Neuronal stem cell (in vitro differentiated cells): ENCODE measurements at regions not wholly inside any gene's neighbourhood (a gene's known extent, or its start where the extent isn't known, plus 50 kb on each side); places are given as distances from the start of the nearest gene placed in this dataset.

ENCODE experiments used
- DNase-seq: peaks from one replicate; pipeline ENCODE4 v3.0.0-alpha.2; 2013; ENCODE audit warnings: low spot score
- H2AFZ ChIP-seq: one replicate; pipeline ENCODE4 v1.6.1; 2013; ENCODE audit warnings: mild to moderate bottlenecking, low read length, inconsistent platforms
- H2AK5ac ChIP-seq: 2 replicates; pipeline ENCODE4 v1.6.1; 2013; ENCODE audit warnings: low read depth, mild to moderate bottlenecking, inconsistent platforms, low read length, moderate library complexity, mixed read lengths
- H2BK120ac ChIP-seq: 2 replicates; pipeline ENCODE4 v1.6.1; 2013; ENCODE audit warnings: low read depth, mild to moderate bottlenecking, inconsistent platforms, low read length, moderate library complexity, mixed read lengths
- H2BK12ac ChIP-seq: one replicate; pipeline ENCODE4 v1.6.1; 2013; ENCODE audit warnings: low read length, inconsistent platforms
- H2BK15ac ChIP-seq: 2 replicates; pipeline ENCODE4 v1.6.1; 2013; ENCODE audit warnings: mild to moderate bottlenecking, low read length, inconsistent platforms, mixed read lengths
- H2BK5ac ChIP-seq: one replicate; pipeline ENCODE4 v1.6.1; 2013; ENCODE audit warnings: inconsistent platforms, mild to moderate bottlenecking, low read length, moderate library complexity
- H3K14ac ChIP-seq: one replicate; pipeline ENCODE4 v1.6.1; 2013; ENCODE audit warnings: low read length, inconsistent platforms
- H3K18ac ChIP-seq: 2 replicates; pipeline ENCODE4 v1.6.1; 2013; ENCODE audit warnings: low read length, inconsistent platforms
- H3K23ac ChIP-seq: 2 replicates; pipeline ENCODE4 v1.6.1; 2013; ENCODE audit warnings: low read depth, mild to moderate bottlenecking, mixed read lengths, low read length, inconsistent platforms; ENCODE audit not compliant: poor library complexity
- H3K27ac ChIP-seq: replicated peaks from 3 replicates; pipeline ENCODE4 v1.5.1; 2013; ENCODE audit warnings: low read length, inconsistent platforms
- H3K27me3 ChIP-seq, 3 experiments: 2 replicates each; pipeline ENCODE4 v1.6.1; 2013; ENCODE audit warnings: low read length in 3 of 3, mild to moderate bottlenecking in 2 of 3, inconsistent platforms in 1 of 3, low read depth in 1 of 3, mixed read lengths in 1 of 3, moderate library complexity in 1 of 3; ENCODE audit not compliant: control insufficient read depth in 3 of 3, insufficient read depth in 3 of 3
- H3K36me3 ChIP-seq, 2 donors: replicated peaks in 1 of 2; 2 replicates each; pipeline ENCODE4 v1.6.1; 2013; ENCODE audit warnings: low read length in 2 of 2; ENCODE audit not compliant: control insufficient read depth in 2 of 2, insufficient read depth in 2 of 2
- H3K4ac ChIP-seq: 2 replicates; pipeline ENCODE4 v1.6.1; 2013; ENCODE audit warnings: inconsistent platforms, mild to moderate bottlenecking, low read length, moderate library complexity
- H3K4me1 ChIP-seq, 2 donors: 1 replicate in 1 of 2; 2 replicates in 1 of 2; pipeline ENCODE4 v1.6.1; 2013; ENCODE audit warnings: low read length in 2 of 2, low read depth in 1 of 2; ENCODE audit not compliant: control insufficient read depth in 2 of 2, insufficient read depth in 1 of 2
- H3K4me2 ChIP-seq: one replicate; pipeline ENCODE4 v1.6.1; 2013; ENCODE audit warnings: mild to moderate bottlenecking, low read length, inconsistent platforms; ENCODE audit not compliant: insufficient read depth, poor library complexity, severe bottlenecking
- H3K4me3 ChIP-seq, 2 donors: 2 replicates each; pipeline ENCODE4 v1.5.1; 2013; ENCODE audit warnings: low read length in 2 of 2, mild to moderate bottlenecking in 2 of 2, inconsistent platforms in 1 of 2, moderate library complexity in 1 of 2
- H3K79me1 ChIP-seq: one replicate; pipeline ENCODE4 v1.6.1; 2013; ENCODE audit warnings: low read depth, mild to moderate bottlenecking, inconsistent platforms, low read length, moderate library complexity
- H3K9ac ChIP-seq: one replicate; pipeline ENCODE4 v1.6.1; 2013; ENCODE audit warnings: mild to moderate bottlenecking, low read depth, low read length, inconsistent platforms; ENCODE audit not compliant: poor library complexity
- H3K9me3 ChIP-seq, 2 donors: replicated peaks in 1 of 2; 2 replicates each; pipeline versions ENCODE3 to v1.6.1; 2013; ENCODE audit warnings: low read length in 2 of 2, mild to moderate bottlenecking in 2 of 2, inconsistent platforms in 1 of 2, low read depth in 1 of 2, mixed read lengths in 1 of 2, moderate library complexity in 1 of 2; ENCODE audit not compliant: control insufficient read depth in 2 of 2, insufficient read depth in 1 of 2
- H4K8ac ChIP-seq: one replicate; pipeline ENCODE4 v1.6.1; 2013; ENCODE audit warnings: low read depth, mild to moderate bottlenecking, inconsistent platforms, low read length, moderate library complexity
- H4K91ac ChIP-seq: one replicate; pipeline ENCODE4 v1.6.1; 2013; ENCODE audit warnings: low read length, low read depth, mild to moderate bottlenecking, inconsistent platforms; ENCODE audit not compliant: poor library complexity
- WGBS, 2 donors: extraction: QIAGEN DNeasy Blood & Tissue Kit; methylation state at CpG; one replicate each; pipeline ENCODE4 v1.1.7; 2013; ENCODE audit warnings: missing lambda C conversion rate in 2 of 2, mixed read lengths in 1 of 2; ENCODE audit not compliant: insufficient read length in 2 of 2, insufficient replicate concordance in 1 of 2; ENCODE audit errors: extremely low coverage in 2 of 2; 5-methylcytosine and 5-hydroxymethylcytosine counted together

- no peak overlapping the region for H2AK5ac ChIP-seq
- no peaks in the 10 kb centered on the region for H3K4me1 ChIP-seq
- H2BK15ac ChIP-seq = no peak overlapping the region
- H4K91ac ChIP-seq = no peak overlapping the region
- no peak overlapping the region for H2BK12ac ChIP-seq
- no peak overlapping the region for H3K4ac ChIP-seq
- H3K4me2 ChIP-seq = no peak overlapping the region
- peaks cover 0 to 5% of the 10 kb centered on the region in 2 donors for H3K9me3 ChIP-seq
- H3K14ac ChIP-seq = no peak overlapping the region
- H2BK5ac ChIP-seq = no peak overlapping the region
- no peaks in the 10 kb centered on the region for H3K27me3 ChIP-seq
- no peaks in the 10 kb centered on the region for H3K36me3 ChIP-seq
- no peak overlapping the region for H3K23ac ChIP-seq
- DNase-seq = no peak
- H3K27ac ChIP-seq = no peak overlapping the region
- no CpG with 5 or more reads among the region's 11 CpGs for WGBS, 2 donors
- H3K79me1 ChIP-seq = no peaks in the 10 kb centered on the region
- H3K9ac ChIP-seq = no peak overlapping the region
- no peak overlapping the region for H3K18ac ChIP-seq
- no peak overlapping the region for H2AFZ ChIP-seq
- no peak overlapping the region for H4K8ac ChIP-seq
- peak overlapping the region in 1 of 2 donors; percentile 54 for H3K4me3 ChIP-seq
- H2BK120ac ChIP-seq = no peak overlapping the region
Measured at GRCh38 chr2:242011167-242011513, 141.6 kb downstream of the RTP5 start.

GRCh38 chr2:242011516-242011915 is 142.0 kb downstream of the RTP5 start:
- Histone ChIP-seq H2BK120ac (no peak overlapping the region), H3K4me1 (no peaks in the 10 kb centered on the region), H3K4ac (no peak overlapping the region), H3K79me1 (no peaks in the 10 kb centered on the region), H2BK12ac (no peak overlapping the region), H2AK5ac (no peak overlapping the region), H2BK5ac (no peak overlapping the region), H3K36me3 (no peaks in the 10 kb centered on the region), H4K91ac (no peak overlapping the region), H3K9me3 (peaks cover 0 to 3% of the 10 kb centered on the region in 2 donors), H3K27me3 (no peaks in the 10 kb centered on the region), H2AFZ (no peak overlapping the region), H3K4me3 (no peak overlapping the region), H3K18ac (peak overlapping the region; percentile 38), H4K8ac (no peak overlapping the region), H3K9ac (no peak overlapping the region), H3K23ac (no peak overlapping the region), H3K14ac (no peak overlapping the region), H3K4me2 (no peak overlapping the region), H3K27ac (no peak overlapping the region), H2BK15ac (no peak overlapping the region)
- DNase-seq = no peak
- no CpG with 5 or more reads among the region's 12 CpGs for WGBS, 2 donors

DNA sequence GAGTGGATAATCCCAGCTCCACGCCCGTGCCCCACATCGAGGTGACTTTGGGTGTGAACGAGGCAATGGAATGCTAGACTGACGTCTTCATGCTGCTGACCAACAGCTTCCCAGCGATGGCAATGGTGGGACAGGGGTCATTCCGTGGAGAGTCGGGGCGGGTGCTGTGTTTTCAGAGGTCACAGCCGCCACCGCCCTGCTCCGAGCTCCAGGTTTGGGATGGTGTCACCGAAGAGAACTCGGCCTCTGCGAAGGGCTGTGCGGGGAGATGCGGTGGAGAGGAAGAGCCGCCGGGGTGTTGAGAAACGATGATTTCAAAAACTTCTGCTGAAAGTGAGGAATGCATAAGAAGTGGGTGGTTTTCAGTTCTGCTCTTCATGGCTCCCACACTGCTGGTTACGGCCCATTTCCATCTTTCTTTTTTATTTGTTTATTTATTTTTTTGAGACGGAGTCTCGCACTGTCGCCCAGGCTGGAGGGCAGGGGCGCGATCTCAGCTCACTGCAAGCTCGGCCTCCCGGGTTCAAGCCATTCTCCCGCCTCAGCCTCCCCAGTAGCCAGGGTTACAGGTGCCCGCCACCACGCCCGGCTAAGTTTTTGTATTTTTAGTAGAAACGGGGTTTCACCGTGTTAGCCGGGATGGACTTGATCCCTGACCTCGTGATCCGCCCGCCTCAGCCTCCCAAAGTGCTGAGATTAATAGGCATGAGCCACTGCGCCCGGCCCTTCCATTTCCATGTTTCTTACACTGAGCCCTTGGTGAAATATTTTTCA is 142.6 kb downstream of the RTP5 start:
- Histone ChIP-seq H3K27me3 (no peaks in the 10 kb centered on the region), H3K79me1 (no peaks in the 10 kb centered on the region), H3K4me3 (no peak overlapping the region), H3K23ac (no peak overlapping the region), H3K4me2 (no peak overlapping the region), H4K8ac (no peak overlapping the region), H2BK5ac (no peak overlapping the region), H4K91ac (no peak overlapping the region), H3K14ac (no peak overlapping the region), H3K4ac (no peak overlapping the region), H2AFZ (no peak overlapping the region), H2AK5ac (no peak overlapping the region), H2BK12ac (no peak overlapping the region), H3K9ac (peak overlapping the region; percentile 50), H2BK15ac (no peak overlapping the region), H2BK120ac (no peak overlapping the region), H3K18ac (no peak overlapping the region), H3K27ac (no peak overlapping the region), H3K4me1 (no peaks in the 10 kb centered on the region), H3K9me3 (peaks cover 0 to 3% of the 10 kb centered on the region in 2 donors), H3K36me3 (no peaks in the 10 kb centered on the region)
- WGBS, 2 donors = no CpG with 5 or more reads among the region's 40 CpGs
- no peak for DNase-seq

DNA sequence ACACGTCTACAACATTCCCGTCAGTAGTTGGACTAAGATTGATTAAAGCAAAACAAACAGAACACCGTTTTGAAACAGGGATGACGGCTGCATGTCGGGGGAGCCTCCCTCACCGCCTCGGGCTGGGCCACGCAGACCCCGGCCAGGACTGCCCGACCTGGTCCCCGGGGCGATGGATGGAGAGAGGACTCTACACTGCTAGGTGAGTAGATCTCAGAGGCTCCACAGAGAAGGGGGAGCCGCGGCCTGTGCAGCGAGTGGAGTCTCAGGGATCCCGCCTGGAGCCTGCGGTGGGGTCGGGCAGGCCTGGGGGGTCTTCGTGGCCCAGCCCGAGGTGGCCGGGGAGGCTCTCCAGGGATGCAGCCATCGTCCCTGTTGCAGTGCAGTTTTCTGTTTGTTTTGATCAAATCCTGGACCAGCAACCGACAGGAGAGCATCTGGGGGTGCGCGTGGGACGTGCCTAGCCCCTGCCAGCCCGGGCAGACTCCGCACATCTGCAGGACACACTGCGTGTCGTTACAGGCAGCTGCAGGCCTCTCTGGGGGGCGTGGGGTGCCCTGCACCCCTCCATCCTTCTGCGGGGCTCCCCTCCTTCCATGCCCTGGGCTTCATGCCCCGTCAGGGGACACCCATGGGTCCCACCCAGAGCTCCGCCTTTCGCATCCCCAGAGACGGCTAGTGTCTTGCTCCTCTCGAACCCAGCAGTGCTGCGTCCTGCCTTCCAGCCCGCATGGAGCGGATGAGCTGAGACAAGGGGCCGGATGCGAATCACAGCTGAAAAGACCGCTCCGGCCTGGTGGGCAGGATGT is 143.6 kb downstream of the RTP5 start:
- Histone ChIP-seq H3K4ac (no peak overlapping the region), H3K9me3 (peaks cover 0 to 3% of the 10 kb centered on the region in 2 donors), H3K27ac (no peak overlapping the region), H3K4me1 (no peaks in the 10 kb centered on the region), H3K4me2 (no peak overlapping the region), H2BK5ac (no peak overlapping the region), H3K4me3 (no peak overlapping the region), H2BK15ac (no peak overlapping the region), H3K14ac (no peak overlapping the region), H3K36me3 (no peaks in the 10 kb centered on the region), H4K91ac (no peak overlapping the region), H3K27me3 (no peaks in the 10 kb centered on the region), H4K8ac (no peak overlapping the region), H3K9ac (no peak overlapping the region), H2AFZ (no peak overlapping the region), H3K23ac (no peak overlapping the region), H3K79me1 (no peaks in the 10 kb centered on the region), H3K18ac (peak overlapping the region; percentile 11), H2BK120ac (no peak overlapping the region), H2AK5ac (no peak overlapping the region), H2BK12ac (no peak overlapping the region)
- no CpG with 5 or more reads among the region's 44 CpGs for WGBS, 2 donors
- DNase-seq = no peak
